HCT116 (cell line): ENCODE measurements at regions not wholly inside any gene's neighbourhood (a gene's known extent, or its start where the extent isn't known, plus 50 kb on each side); places are given as distances from the start of the nearest gene placed in this dataset.

Experiments
- ATAC-seq: fragments of 200-7000 bp; cut with Tn5 transposase; 2 replicates; pipeline ENCODE4 v1.9.1; 2020; ENCODE audit warnings: mild to moderate bottlenecking, moderate library complexity
- BruUV-seq: library from RNA; stranded (reverse); fragments of 400-500 nt; replicated peaks from 2 replicates; lab custom pipeline; 2021; lab: Mats Ljungman, UMichigan
- CTCF ChIA-PET: fragments of 300-600 bp; sonication (Branson Sonifier 250); formaldehyde crosslinking; loops from one replicate; lab custom pipeline; 2021; ENCODE audit warnings: antibody characterized with exemption; lab: Charles Lee
- POLR2A ChIA-PET: fragments of 300-600, 350-600 bp; sonication (Branson Sonifier 250); formaldehyde crosslinking; loops from one replicate; lab custom pipeline; 2021; ENCODE audit warnings: antibody characterized with exemption; lab: Charles Lee
- RAD21 ChIA-PET, 2 experiments: fragments of 300-600 bp; sonication (Branson Sonifier 250); formaldehyde crosslinking; loops; one replicate each; lab custom pipeline; 2023; ENCODE audit warnings: low total read pairs in 2 of 2; ENCODE audit not compliant: uncharacterized antibody in 2 of 2, unreplicated experiment in 2 of 2, low non-redundant PET in 1 of 2; lab: Charles Lee
- DNase-seq: peaks from one replicate; pipeline ENCODE4 v3.0.0-alpha.2; 2010; ENCODE audit warnings: low read depth, low spot score
- H2AFZ ChIP-seq: fragments of 200-600 bp; shearing (Covaris generic), sonication (generic); 2 replicates; pipeline ENCODE4 v1.6.1; 2017; ENCODE audit warnings: low read depth, mixed run types, mixed read lengths, antibody characterized with exemption, low read length; ENCODE audit not compliant: poor library complexity, severe bottlenecking
- H3K27ac ChIP-seq: 2 replicates; pipeline ENCODE4 v1.5.1; 2012; ENCODE audit warnings: low read depth, low read length
- H3K27me3 ChIP-seq: fragments of 200-600 bp; sonication (generic); 2 replicates; pipeline ENCODE4 v1.6.1; 2016; ENCODE audit warnings: mixed run types, low read length, mixed read lengths; ENCODE audit not compliant: insufficient read depth
- H3K36me3 ChIP-seq, 2 experiments: fragments of 200-500 bp in 1 of 2; fragments of 200-600 bp in 1 of 2; sonication (Bioruptor generic) in 1 of 2; sonication (generic) in 1 of 2; 2 replicates each; pipeline versions ENCODE4 v1.5.1 to v1.6.1; 2014 to 2016; ENCODE audit warnings: low read length in 2 of 2, inconsistent platforms in 1 of 2, mixed read lengths in 1 of 2, mixed run types in 1 of 2; ENCODE audit not compliant: insufficient read depth in 2 of 2, control insufficient read depth in 1 of 2
- H3K4me1 ChIP-seq, 2 experiments: fragments of 200-600 bp in 1 of 2; sonication (generic) in 1 of 2; 2 replicates each; pipeline versions ENCODE4 v1.5.1 to v1.6.1; 2012 to 2017; ENCODE audit warnings: low read length in 2 of 2, inconsistent platforms in 1 of 2, mild to moderate bottlenecking in 1 of 2, mixed read lengths in 1 of 2, mixed run types in 1 of 2, moderate library complexity in 1 of 2; ENCODE audit not compliant: insufficient read depth in 2 of 2, control insufficient read depth in 1 of 2
- H3K4me2 ChIP-seq: fragments of 200-600 bp; sonication (generic); 2 replicates; pipeline ENCODE4 v1.6.1; 2017; ENCODE audit warnings: mixed run types, low read length, mixed read lengths
- H3K4me3 ChIP-seq, 2 experiments: fragments of 200-600 bp in 1 of 2; sonication (generic) in 1 of 2; replicated peaks in 1 of 2; 2 replicates each; pipeline ENCODE4 v1.5.1; 2011 to 2016; ENCODE audit warnings: low read length in 2 of 2, control low read depth in 1 of 2, low read depth in 1 of 2, mild to moderate bottlenecking in 1 of 2, mixed read lengths in 1 of 2, mixed run types in 1 of 2
- H3K79me2 ChIP-seq: fragments of 200-600 bp; sonication (generic); 2 replicates; pipeline ENCODE4 v1.6.1; 2017; ENCODE audit warnings: mild to moderate bottlenecking, mixed run types, low read length, moderate library complexity, mixed read lengths; ENCODE audit not compliant: insufficient read depth
- H3K9ac ChIP-seq: fragments of 200-600 bp; sonication (generic); 2 replicates; pipeline ENCODE4 v1.6.1; 2016; ENCODE audit warnings: low read length, mixed read lengths
- H3K9me2 ChIP-seq: fragments of 200-600 bp; sonication (generic), shearing (Covaris generic); 2 replicates; pipeline ENCODE4 v1.6.1; 2017; ENCODE audit warnings: mixed run types, mild to moderate bottlenecking, moderate library complexity; ENCODE audit not compliant: insufficient read depth
- H3K9me3 ChIP-seq, 2 experiments: fragments of 200-500 bp in 1 of 2; fragments of 200-600 bp in 1 of 2; sonication (Bioruptor generic) in 1 of 2; sonication (generic) in 1 of 2; 2 replicates each; pipeline ENCODE4 v1.6.1; 2014 to 2017; ENCODE audit warnings: low read length in 2 of 2, mixed read lengths in 2 of 2, inconsistent platforms in 1 of 2, low read depth in 1 of 2, mild to moderate bottlenecking in 1 of 2, mixed run types in 1 of 2, moderate library complexity in 1 of 2; ENCODE audit not compliant: control insufficient read depth in 1 of 2, insufficient read depth in 1 of 2
- H4K20me1 ChIP-seq: fragments of 200-600 bp; sonication (generic), shearing (Covaris generic); 2 replicates; pipeline ENCODE4 v1.6.1; 2017; ENCODE audit warnings: mixed run types, mild to moderate bottlenecking, moderate library complexity; ENCODE audit not compliant: insufficient read depth
- EZH2 ChIP-seq: fragments of 200-600 bp; sonication (generic); IDR thresholded peaks from 2 replicates; pipeline ENCODE4 v1.6.1; 2017; ENCODE audit warnings: antibody characterized with exemption, mixed run types
- EZH2phosphoT487 ChIP-seq: fragments of 200-600 bp; IDR thresholded peaks from 2 replicates; pipeline ENCODE4 v1.6.1; 2018; ENCODE audit warnings: antibody characterized with exemption, borderline replicate concordance
- POLR2A ChIP-seq: IDR thresholded peaks from 2 replicates; pipeline ENCODE4 v1.7.0; 2011; ENCODE audit warnings: borderline replicate concordance; ENCODE audit not compliant: insufficient read depth, insufficient read length; ENCODE audit errors: extremely low read depth
- SRF ChIP-seq: IDR thresholded peaks from 2 replicates; pipeline ENCODE4 v1.6.1; 2012; ENCODE audit warnings: low read depth
- ZNF274 ChIP-seq: fragments of 200-500 bp; sonication (Bioruptor generic); IDR thresholded peaks from 2 replicates; pipeline ENCODE4 v1.6.1; 2014; ENCODE audit warnings: mild to moderate bottlenecking, low read depth, low read length, inconsistent platforms
- intact Hi-C: fragments of 100-400 bp; cut with micrococcal nuclease; formaldehyde crosslinking; loops from 2 replicates; pipeline ENCODE4 v1.10.0; 2022
- TF ChIP-seq, protein P1 (sequence below): IDR thresholded peaks from 2 replicates; pipeline ENCODE4 v1.6.1; 2012; ENCODE audit warnings: low read depth

DNA sequence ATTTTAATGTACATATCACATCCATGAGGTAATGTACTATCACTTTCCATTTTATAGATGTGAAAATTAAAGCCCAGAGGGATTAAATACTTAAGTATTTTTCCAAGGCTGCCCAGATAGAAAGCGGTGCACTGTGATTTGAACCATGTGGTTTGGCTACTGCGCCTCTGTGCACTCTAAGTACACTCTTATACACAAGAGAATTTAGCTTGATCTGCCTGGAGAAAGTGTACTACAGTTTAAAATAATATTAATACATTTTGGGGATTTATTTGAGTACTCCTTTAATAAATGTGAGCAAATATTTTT is 360.4 kb upstream of the ACTBL2 start (continued):
- no peak for TF ChIP-seq ZNF274
- no peak for TF ChIP-seq SRF
- TF ChIP-seq, all 23 proteins: peak for 0

DNA sequence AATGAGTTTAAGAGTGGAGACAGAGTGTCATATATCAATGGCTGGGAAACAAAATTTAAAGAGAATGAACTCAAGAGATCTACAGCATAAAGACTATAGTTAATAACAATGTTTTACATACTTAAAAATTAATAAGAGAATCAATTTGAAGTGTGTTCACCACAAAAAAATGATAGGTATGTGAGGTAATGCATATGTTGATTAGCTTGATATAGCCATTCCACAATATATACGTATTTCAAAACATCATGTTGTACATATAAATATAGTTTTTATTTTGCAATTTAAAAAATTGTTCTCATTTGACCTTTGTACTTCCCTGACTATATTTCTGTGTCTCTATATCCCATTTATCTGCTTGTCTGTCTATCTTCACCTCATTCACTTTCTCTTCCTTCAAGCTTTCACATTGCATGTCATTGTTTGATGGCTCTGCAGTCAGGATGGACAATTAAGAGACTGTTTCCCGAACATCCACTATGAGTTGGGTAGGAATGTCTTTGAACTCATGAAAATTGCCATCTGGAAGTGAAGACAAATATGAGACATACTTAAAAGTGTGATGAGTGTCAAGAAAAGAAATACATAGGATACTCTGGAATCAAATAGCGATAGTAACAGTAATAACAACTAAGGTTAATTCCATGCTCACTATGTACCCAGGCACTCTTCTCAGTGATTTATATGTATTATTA is 359.9 kb upstream of the ACTBL2 start:
- BruUV-seq = no TSS peak
- H3K9ac ChIP-seq = peak overlapping the region; percentile 60
- intact Hi-C loops = no loop called here

More for the DNA sequence above, 359.9 kb upstream of the ACTBL2 start:
- no peak; the same call in 1 of the 2 replicates for ATAC-seq
- no peaks in the 10 kb centered on the region for H3K9me3 ChIP-seq
- peak overlapping the region; percentile 43; the same call in 1 of the 2 replicates for H3K27ac ChIP-seq
- H3K36me3 ChIP-seq = no peaks in the 10 kb centered on the region
- H3K4me2 ChIP-seq = peak overlapping the region; percentile 83
- peak overlapping the region in 1 of 2 experiments; percentile 54; a peak in 3 of 4 replicates for H3K4me3 ChIP-seq
- ChIA-PET CTCF (interaction anchor here (1.3 kb wide), 1 partner anchor 63 kb away, joined by 4 read pairs; no protein-coding TSS in a partner anchor), POLR2A (interaction anchor here (0.8 to 1.3 kb wide), 2 partner anchors 616 to 618 kb away, joined by 3 read pairs; partner anchors contain the start of gene PLK2)
- no peaks in the 10 kb centered on the region for H4K20me1 ChIP-seq
- no peaks in the 10 kb centered on the region for H3K9me2 ChIP-seq
- no peaks in the 10 kb centered on the region for H3K27me3 ChIP-seq
- H3K79me2 ChIP-seq = no peaks in the 10 kb centered on the region
- no peak for DNase-seq
- peak overlapping the region; percentile 86 for H2AFZ ChIP-seq
- TF ChIP-seq POLR2A (no peak), EZH2phosphoT487 (no peak), EZH2 (no peak), SRF (no peak)
- TF ChIP-seq, protein P1, sequence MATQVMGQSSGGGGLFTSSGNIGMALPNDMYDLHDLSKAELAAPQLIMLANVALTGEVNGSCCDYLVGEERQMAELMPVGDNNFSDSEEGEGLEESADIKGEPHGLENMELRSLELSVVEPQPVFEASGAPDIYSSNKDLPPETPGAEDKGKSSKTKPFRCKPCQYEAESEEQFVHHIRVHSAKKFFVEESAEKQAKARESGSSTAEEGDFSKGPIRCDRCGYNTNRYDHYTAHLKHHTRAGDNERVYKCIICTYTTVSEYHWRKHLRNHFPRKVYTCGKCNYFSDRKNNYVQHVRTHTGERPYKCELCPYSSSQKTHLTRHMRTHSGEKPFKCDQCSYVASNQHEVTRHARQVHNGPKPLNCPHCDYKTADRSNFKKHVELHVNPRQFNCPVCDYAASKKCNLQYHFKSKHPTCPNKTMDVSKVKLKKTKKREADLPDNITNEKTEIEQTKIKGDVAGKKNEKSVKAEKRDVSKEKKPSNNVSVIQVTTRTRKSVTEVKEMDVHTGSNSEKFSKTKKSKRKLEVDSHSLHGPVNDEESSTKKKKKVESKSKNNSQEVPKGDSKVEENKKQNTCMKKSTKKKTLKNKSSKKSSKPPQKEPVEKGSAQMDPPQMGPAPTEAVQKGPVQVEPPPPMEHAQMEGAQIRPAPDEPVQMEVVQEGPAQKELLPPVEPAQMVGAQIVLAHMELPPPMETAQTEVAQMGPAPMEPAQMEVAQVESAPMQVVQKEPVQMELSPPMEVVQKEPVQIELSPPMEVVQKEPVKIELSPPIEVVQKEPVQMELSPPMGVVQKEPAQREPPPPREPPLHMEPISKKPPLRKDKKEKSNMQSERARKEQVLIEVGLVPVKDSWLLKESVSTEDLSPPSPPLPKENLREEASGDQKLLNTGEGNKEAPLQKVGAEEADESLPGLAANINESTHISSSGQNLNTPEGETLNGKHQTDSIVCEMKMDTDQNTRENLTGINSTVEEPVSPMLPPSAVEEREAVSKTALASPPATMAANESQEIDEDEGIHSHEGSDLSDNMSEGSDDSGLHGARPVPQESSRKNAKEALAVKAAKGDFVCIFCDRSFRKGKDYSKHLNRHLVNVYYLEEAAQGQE = no peak
- TF ChIP-seq, all 23 proteins: peak for 0
- RAD21 ChIA-PET = no interaction called here
- H3K4me1 ChIP-seq = peaks cover 42 to 62% of the 10 kb centered on the region in 2 experiments
